Testis (tissue), 2 donors: ENCODE measurements at regions not wholly inside any gene's neighbourhood (a gene's known extent, or its start where the extent isn't known, plus 50 kb on each side); places are given as distances from the start of the nearest gene placed in this dataset.

ENCODE experiments used
- POLR2A ChIP-seq: fragments of 450-650 bp; IDR thresholded peaks from one replicate; pipeline ENCODE4 v1.6.1; 2017; ENCODE audit warnings: antibody characterized with exemption, mild to moderate bottlenecking, moderate library complexity
- TF ChIP-seq, protein P1 (sequence below), 3 experiments: fragments of 450-650 bp in 2 of 3; fragments of 200-600 bp in 1 of 3; sonication (generic) in 1 of 3; IDR thresholded peaks; one replicate each; pipeline ENCODE4 v1.5.1; 2016 to 2019; ENCODE audit warnings: antibody characterized with exemption in 3 of 3, mild to moderate bottlenecking in 2 of 3, moderate library complexity in 1 of 3

DNA sequence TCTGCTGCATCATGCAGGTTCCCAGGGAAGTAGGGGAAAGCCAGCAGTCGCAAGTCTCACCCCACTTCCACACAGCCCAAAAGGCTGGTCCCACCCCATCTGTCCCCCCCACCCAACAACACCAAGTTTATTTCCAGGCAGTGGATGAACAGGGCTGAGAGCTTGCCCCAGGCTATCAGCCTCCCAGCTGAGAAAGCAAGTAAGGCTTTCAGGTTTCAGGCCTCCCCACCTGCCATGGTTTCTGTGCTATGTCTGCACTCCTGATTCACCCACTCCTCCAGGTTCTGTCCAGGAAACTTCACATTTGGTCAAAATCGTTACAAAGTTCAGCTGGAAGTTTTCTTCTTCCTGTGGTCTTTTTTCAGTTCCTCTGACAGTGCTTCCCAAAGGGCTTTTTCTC is 97.5 kb upstream of the HS3ST3A1 start:
- TF ChIP-seq, protein P1, sequence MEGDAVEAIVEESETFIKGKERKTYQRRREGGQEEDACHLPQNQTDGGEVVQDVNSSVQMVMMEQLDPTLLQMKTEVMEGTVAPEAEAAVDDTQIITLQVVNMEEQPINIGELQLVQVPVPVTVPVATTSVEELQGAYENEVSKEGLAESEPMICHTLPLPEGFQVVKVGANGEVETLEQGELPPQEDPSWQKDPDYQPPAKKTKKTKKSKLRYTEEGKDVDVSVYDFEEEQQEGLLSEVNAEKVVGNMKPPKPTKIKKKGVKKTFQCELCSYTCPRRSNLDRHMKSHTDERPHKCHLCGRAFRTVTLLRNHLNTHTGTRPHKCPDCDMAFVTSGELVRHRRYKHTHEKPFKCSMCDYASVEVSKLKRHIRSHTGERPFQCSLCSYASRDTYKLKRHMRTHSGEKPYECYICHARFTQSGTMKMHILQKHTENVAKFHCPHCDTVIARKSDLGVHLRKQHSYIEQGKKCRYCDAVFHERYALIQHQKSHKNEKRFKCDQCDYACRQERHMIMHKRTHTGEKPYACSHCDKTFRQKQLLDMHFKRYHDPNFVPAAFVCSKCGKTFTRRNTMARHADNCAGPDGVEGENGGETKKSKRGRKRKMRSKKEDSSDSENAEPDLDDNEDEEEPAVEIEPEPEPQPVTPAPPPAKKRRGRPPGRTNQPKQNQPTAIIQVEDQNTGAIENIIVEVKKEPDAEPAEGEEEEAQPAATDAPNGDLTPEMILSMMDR (IDR thresholded peaks at IDR 0.05) = no peak
- no peak for TF ChIP-seq POLR2A
